GM12873 (cell line): ENCODE measurements at regions not wholly inside any gene's neighbourhood (a gene's known extent, or its start where the extent isn't known, plus 50 kb on each side); places are given as distances from the start of the nearest gene placed in this dataset.

Source experiments
- TF ChIP-seq, protein P1 (sequence below): IDR thresholded peaks from 2 replicates; pipeline ENCODE4 v1.5.1; 2012; ENCODE audit warnings: low read depth, mild to moderate bottlenecking, moderate library complexity, low read length, control low read depth; ENCODE audit not compliant: insufficient read depth; ENCODE audit errors: missing control alignments

DNA sequence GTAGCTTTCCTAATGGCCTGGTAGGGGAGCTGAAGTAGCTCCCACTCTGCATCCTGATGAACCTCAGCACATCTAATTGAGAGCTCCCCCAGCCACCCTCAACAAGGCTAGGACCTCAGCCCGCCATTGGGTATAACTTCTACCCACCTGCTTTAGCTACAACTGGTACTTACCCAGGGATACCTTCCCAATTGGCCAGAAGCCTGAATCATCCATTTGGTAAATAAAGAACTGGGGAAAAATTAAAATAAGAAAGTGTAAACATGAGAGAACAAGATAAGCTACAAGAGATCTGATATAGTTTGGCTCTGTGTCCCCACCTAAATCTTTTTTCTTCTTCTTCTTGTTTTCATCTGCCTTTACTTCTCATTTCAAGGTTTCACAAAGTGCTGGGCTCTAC is 372.0 kb downstream of the CMPK2 start:
- TF ChIP-seq, protein P1, sequence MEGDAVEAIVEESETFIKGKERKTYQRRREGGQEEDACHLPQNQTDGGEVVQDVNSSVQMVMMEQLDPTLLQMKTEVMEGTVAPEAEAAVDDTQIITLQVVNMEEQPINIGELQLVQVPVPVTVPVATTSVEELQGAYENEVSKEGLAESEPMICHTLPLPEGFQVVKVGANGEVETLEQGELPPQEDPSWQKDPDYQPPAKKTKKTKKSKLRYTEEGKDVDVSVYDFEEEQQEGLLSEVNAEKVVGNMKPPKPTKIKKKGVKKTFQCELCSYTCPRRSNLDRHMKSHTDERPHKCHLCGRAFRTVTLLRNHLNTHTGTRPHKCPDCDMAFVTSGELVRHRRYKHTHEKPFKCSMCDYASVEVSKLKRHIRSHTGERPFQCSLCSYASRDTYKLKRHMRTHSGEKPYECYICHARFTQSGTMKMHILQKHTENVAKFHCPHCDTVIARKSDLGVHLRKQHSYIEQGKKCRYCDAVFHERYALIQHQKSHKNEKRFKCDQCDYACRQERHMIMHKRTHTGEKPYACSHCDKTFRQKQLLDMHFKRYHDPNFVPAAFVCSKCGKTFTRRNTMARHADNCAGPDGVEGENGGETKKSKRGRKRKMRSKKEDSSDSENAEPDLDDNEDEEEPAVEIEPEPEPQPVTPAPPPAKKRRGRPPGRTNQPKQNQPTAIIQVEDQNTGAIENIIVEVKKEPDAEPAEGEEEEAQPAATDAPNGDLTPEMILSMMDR = no peak

GRCh38 chr2:6495466-6495865 is 370.2 kb downstream of the CMPK2 start:
- TF ChIP-seq, protein P1 = no peak

DNA sequence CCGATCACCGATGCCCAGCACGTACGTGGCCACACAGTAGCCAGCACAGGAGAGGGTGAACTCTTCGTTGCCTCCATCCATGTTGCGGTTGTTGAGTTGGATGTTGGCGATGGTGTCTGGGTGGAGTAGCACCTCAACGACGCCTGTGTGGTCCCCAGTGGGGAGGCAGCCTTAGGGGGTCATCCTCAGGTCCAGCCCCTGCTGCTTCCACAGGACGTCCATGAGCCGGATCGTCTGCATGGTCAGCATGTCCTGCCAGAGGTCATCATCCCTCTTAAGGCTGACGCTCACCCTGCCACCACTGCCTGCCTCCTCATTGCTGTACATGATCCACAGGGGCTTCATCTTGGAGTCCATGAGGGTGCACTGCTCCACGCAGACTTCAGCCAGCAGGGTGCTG is 369.3 kb downstream of the CMPK2 start:
- TF ChIP-seq, protein P1 = no peak

DNA sequence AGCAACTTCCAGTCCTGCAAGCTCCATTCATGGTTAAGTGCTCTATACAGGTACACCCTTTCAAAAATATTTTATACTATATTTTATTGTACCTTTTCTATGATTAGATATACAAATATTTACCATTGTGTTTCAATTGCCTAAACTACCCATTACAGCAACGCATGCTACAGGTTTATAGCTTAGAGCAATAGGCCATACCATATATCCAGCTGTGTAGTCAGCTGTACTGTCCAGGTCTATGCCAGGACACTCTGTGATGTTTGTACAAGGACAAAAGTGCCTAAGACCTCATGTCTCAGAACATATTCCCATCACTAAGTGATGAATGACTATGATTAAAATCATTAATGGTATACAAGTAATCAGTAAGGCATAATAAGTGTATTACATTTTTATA is 368.7 kb downstream of the CMPK2 start:
- TF ChIP-seq, protein P1 = no peak

DNA sequence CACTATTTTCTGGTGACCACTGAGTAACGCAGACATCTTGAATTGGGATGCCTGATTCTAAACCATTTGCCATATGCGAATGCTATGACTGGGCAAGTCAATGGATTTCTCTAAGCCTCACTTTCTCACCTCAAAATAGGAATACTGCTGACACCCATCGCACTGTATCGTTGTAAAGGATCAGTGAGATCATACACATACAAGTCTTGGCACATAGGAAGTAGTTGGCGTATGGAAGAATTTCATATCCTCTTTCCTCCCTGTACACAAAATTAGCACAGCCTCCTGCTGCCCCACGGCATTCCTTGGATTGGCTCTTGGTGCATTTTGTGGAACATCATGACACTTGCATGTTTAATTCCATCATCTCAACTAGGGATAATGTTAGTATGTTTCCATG is 366.9 kb downstream of the CMPK2 start:
- TF ChIP-seq, protein P1 = no peak

DNA sequence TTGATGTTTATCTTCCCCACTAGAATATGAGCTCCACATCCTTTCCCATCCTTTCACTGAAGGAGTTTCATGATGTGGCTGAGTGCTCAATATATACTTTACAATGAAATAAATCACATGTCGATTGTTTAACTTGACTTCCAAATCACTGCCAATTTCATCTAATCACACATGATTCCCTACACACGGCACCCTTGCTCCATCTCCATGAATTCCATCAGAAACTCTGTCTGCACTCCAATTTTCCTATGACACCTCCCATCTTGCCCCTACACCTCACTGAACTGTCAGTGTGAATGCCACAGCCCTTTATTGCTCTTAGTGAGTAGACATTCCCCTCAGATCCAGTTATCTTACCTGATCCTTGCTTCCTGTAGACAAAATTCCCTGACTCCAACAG is 366.0 kb downstream of the CMPK2 start:
- TF ChIP-seq, protein P1 = no peak

GRCh38 chr2:6506361-6506794 is 359.3 kb downstream of the CMPK2 start:
- TF ChIP-seq, protein P1 = no peak

DNA sequence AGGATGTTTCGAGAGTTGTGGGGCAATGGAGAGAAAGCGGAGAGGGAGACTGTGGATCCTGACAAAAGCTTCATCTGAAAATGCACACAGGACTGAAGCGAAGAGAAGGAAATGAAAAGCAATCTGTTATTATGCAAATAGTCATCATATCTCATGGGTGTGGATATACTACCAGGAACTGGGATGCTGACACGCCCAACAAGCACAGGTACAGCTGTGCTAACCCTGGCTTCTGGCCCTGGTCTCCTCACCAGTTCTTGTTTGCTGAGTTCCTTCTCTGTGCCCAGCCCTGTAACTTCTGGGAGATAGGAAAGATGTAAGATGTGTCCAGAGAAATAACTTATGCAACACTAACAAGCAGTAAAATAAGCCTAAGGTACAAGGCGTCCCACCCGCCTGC is 358.8 kb downstream of the CMPK2 start:
- TF ChIP-seq, protein P1 = no peak
